ENCODE measurements at regions not wholly inside any gene's neighbourhood (a gene's known extent, or its start where the extent isn't known, plus 50 kb on each side); places are given as distances from the start of the nearest gene placed in this dataset.

GRCh38 chrX:15136795-15137194, 133.1 kb downstream of the ASB9 start:
- Histone ChIP-seq H3K4me3 (no peak overlapping the region), H3K4me1 (no peaks in the 10 kb centered on the region), H3K9me3 (no peaks in the 10 kb centered on the region), H3K27ac (no peak overlapping the region), H3K27me3 (no peaks in the 10 kb centered on the region), H3K36me3 (no peaks in the 10 kb centered on the region)
- ATAC-seq (no peak), DNase-seq (no peak)
- in situ Hi-C loops (cut with MboI; ENCODE audit: low sequenced_read_pairs in 4 of 4) (loop anchor here in 1 of 4 donors (25.0 kb wide), 1 partner anchor 1099 kb away; the partner anchor contains the start of gene GEMIN8), intact Hi-C loops (cut with DNase I; ENCODE audit: low total_unique reads) (no loop called here)
- TF ChIP-seq CTCF (IDR thresholded peaks at IDR 0.05 in 4 of 5, conservative IDR thresholded peaks at IDR 0.05 in 1 of 5), result no peak
- no peak for TF ChIP-seq POLR2A (IDR thresholded peaks at IDR 0.05)

- no peak overlapping the region for H3K4me3 ChIP-seq
- H3K4me1 ChIP-seq, result no peaks in the 10 kb centered on the region
- intact Hi-C loops (cut with DNase I; ENCODE audit: low total_unique reads) (no loop called here), in situ Hi-C loops (cut with MboI; ENCODE audit: low sequenced_read_pairs in 4 of 4) (loop anchor here in 1 of 4 donors (25.0 kb wide), 1 partner anchor 1092 kb away; the partner anchor contains the start of gene GEMIN8)
- no peak overlapping the region for H3K27ac ChIP-seq
- no peaks in the 10 kb centered on the region for H3K36me3 ChIP-seq
- H3K9me3 ChIP-seq, result no peaks in the 10 kb centered on the region
- ATAC-seq (no peak), DNase-seq (no peak)
- H3K27me3 ChIP-seq, result no peaks in the 10 kb centered on the region
- TF ChIP-seq CTCF (IDR thresholded peaks at IDR 0.05 in 4 of 5, conservative IDR thresholded peaks at IDR 0.05 in 1 of 5), result no peak
- TF ChIP-seq POLR2A (IDR thresholded peaks at IDR 0.05), result no peak
Observed at GRCh38 chrX:15129412-15129811, 140.5 kb downstream of the ASB9 start.

GRCh38 chrX:15128861-15129260, 141.0 kb downstream of the ASB9 start:
- intact Hi-C loops (cut with DNase I; ENCODE audit: low total_unique reads), result no loop called here
- no peaks in the 10 kb centered on the region for H3K27me3 ChIP-seq
- ATAC-seq, result no peak
- no peaks in the 10 kb centered on the region for H3K4me1 ChIP-seq
- DNase-seq, result no peak
- no peaks in the 10 kb centered on the region for H3K9me3 ChIP-seq
- in situ Hi-C loops (cut with MboI; ENCODE audit: low sequenced_read_pairs in 4 of 4), result loop anchor here in 1 of 4 donors (25.0 kb wide), 1 partner anchor 1092 kb away; the partner anchor contains the start of gene GEMIN8
- TF ChIP-seq CTCF (IDR thresholded peaks at IDR 0.05 in 4 of 5, conservative IDR thresholded peaks at IDR 0.05 in 1 of 5), result no peak
- no peak for TF ChIP-seq POLR2A (IDR thresholded peaks at IDR 0.05)
- H3K4me3 ChIP-seq, result no peak overlapping the region
- H3K27ac ChIP-seq, result no peak overlapping the region
- H3K36me3 ChIP-seq, result no peaks in the 10 kb centered on the region

- in situ Hi-C loops (cut with MboI; ENCODE audit: low sequenced_read_pairs in 4 of 4), result loop anchor here in 1 of 4 donors (25.0 kb wide), 1 partner anchor 1090 kb away; the partner anchor contains the start of gene GEMIN8
- no peaks in the 10 kb centered on the region for H3K9me3 ChIP-seq
- no peaks in the 10 kb centered on the region for H3K36me3 ChIP-seq
- intact Hi-C loops (cut with DNase I; ENCODE audit: low total_unique reads), result no loop called here
- no peak overlapping the region for H3K4me3 ChIP-seq
- ATAC-seq (no peak), DNase-seq (no peak)
- H3K27me3 ChIP-seq, result no peaks in the 10 kb centered on the region
- no peak for TF ChIP-seq CTCF (IDR thresholded peaks at IDR 0.05 in 4 of 5, conservative IDR thresholded peaks at IDR 0.05 in 1 of 5)
- no peak for TF ChIP-seq POLR2A (IDR thresholded peaks at IDR 0.05)
- no peak overlapping the region for H3K27ac ChIP-seq
- no peaks in the 10 kb centered on the region for H3K4me1 ChIP-seq
Observed at GRCh38 chrX:15127010-15127409, 142.9 kb downstream of the ASB9 start.

- intact Hi-C loops (cut with DNase I; ENCODE audit: low total_unique reads), result no loop called here
- no peak for DNase-seq
- no peak for ATAC-seq
- no peaks in the 10 kb centered on the region for H3K27me3 ChIP-seq
- in situ Hi-C loops (cut with MboI; ENCODE audit: low sequenced_read_pairs in 4 of 4), result no loop called here
- H3K36me3 ChIP-seq, result no peaks in the 10 kb centered on the region
- H3K4me3 ChIP-seq, result no peak overlapping the region
- no peaks in the 10 kb centered on the region for H3K4me1 ChIP-seq
- H3K27ac ChIP-seq, result no peak overlapping the region
- no peaks in the 10 kb centered on the region for H3K9me3 ChIP-seq
- TF ChIP-seq POLR2A (IDR thresholded peaks at IDR 0.05) (no peak), CTCF (IDR thresholded peaks at IDR 0.05 in 4 of 5, conservative IDR thresholded peaks at IDR 0.05 in 1 of 5) (no peak)
Observed at GRCh38 chrX:15116900-15117299, 153.0 kb downstream of the ASB9 start.
